Pancreas (tissue), 10 donors: ENCODE measurements at regions not wholly inside any gene's neighbourhood (a gene's known extent, or its start where the extent isn't known, plus 50 kb on each side); places are given as distances from the start of the nearest gene placed in this dataset.

ENCODE experiments used
- ATAC-seq, 4 donors: fragments of 200-7000 bp; cut with Tn5 transposase; one replicate each; pipeline versions ENCODE4 v1.8.0 to v1.9.1; 2020; ENCODE audit warnings: mild to moderate bottlenecking in 4 of 4, moderate library complexity in 4 of 4
- DNase-seq, 6 donors: peaks; one replicate each; pipeline ENCODE4 v3.0.0-alpha.2; 2020
- FAIRE-seq: peaks from 2 replicates; lab custom pipeline; 2012; peaks lifted over from hg19 to GRCh38; lab: Jason Lieb, UNC
- H3K27ac ChIP-seq, 4 donors: fragments of 200-600 bp; sonication (generic); 1 replicate in 3 of 4; 2 replicates in 1 of 4; pipeline versions ENCODE4 v1.5.0 to v1.8.0; 2020
- H3K27me3 ChIP-seq, 4 donors: fragments of 200-600 bp; one replicate each; pipeline ENCODE4 v1.8.0; 2021
- H3K36me3 ChIP-seq, 3 donors: fragments of 200-600 bp; sonication (generic) in 1 of 3; one replicate each; pipeline versions ENCODE4 v1.5.0 to v1.8.0; 2020 to 2021
- H3K4me1 ChIP-seq, 3 donors: fragments of 200-600 bp; one replicate each; pipeline ENCODE4 v1.8.0; 2021
- H3K4me3 ChIP-seq, 4 donors: fragments of 200-600 bp; sonication (generic) in 2 of 4; one replicate each; pipeline versions ENCODE4 v1.5.0 to v1.8.0; 2020 to 2021
- H3K9me3 ChIP-seq, 4 donors: fragments of 200-600 bp; one replicate each; pipeline ENCODE4 v1.8.0; 2021
- CTCF ChIP-seq, 4 donors: fragments of 200-600 bp; sonication (generic) in 3 of 4; IDR thresholded peaks; one replicate each; pipeline versions ENCODE4 v1.5.0 to v1.8.0; 2021; ENCODE audit warnings: antibody characterized with exemption in 4 of 4
- WGBS, 2 donors: extraction: QIAGEN DNeasy Blood & Tissue Kit; methylation state at CpG; one replicate each; pipeline ENCODE4 v1.1.7; 2013; 5-methylcytosine and 5-hydroxymethylcytosine counted together
- intact Hi-C, 3 donors: fragments of 100-400 bp; cut with DNase I; formaldehyde crosslinking; loops; one replicate each; pipeline versions ENCODE4 v1.11.1 to v1.14.2; 2022
- donor health status: healthy with polysubstance abuse.
- donor health status: DM: no; HTN: no; CAD: no; lungs with moderate emphysema.
- donor health status: DM: no; HTN: no; CAD: no.
- donor health status: control.
- donor health status: control.
- donor health status: Bipolar disorder and iron deficiency.
- donor health status: DM: yes; HTN: yes; CAD: no.
- donor health status: DM: no; HTN: no; CAD: no.
- donor health status: DM: no; HTN: no; CAD: no.
- donor health status: DM: yes; HTN: yes; CAD: no.

GRCh38 chr17:36697903-36698530 is 96.6 kb downstream of the MRM1 start:
- Histone ChIP-seq H3K27me3 (peaks cover 0 to 4% (median 0%) of the 10 kb centered on the region in 4 donors), H3K4me1 (no peaks in the 10 kb centered on the region), H3K4me3 (no peak overlapping the region), H3K27ac (no peak overlapping the region), H3K36me3 (no peaks in the 10 kb centered on the region), H3K9me3 (no peaks in the 10 kb centered on the region)
- FAIRE-seq (no peak), ATAC-seq (no peak), DNase-seq (no peak)
- no peak for TF ChIP-seq CTCF (IDR thresholded peaks at IDR 0.05)
- WGBS, 2 donors, result 30 to 32% methylated on average over 16 of the region's 16 CpGs
- intact Hi-C loops, result no loop called here

DNA sequence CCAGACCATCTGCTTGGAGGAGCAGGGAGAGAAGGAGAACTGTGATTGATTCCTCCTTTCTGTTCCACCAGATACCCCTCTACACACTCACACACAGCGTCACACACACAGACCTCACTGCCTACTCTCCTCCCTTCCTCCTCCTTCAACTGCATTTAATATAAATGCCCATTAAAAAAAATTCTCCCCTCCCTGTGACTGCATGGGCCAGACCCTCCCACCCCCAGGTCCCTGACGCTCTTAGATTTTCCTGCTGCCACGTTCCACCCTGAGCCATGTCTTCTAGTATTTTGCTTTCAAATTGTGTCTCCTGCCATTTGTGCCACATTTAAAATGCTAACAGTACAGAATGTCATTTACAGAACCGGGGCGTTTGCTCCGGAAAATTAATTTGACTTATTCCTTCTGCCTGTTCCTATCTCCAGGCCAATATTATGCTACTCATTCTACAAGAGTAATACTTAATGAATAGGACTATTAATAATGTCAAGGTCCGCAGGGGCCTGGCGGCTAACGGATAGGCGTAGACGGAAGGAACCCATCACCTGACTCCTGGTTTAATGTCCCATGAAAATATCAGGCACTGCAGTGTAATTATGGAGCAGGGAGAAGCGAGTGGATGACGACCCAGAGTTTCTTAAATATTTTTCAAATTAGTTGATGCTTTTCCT is 100.2 kb downstream of the MRM1 start:
- H3K4me3 ChIP-seq, result no peak overlapping the region
- intact Hi-C loops, result loop anchor here in 1 of 3 donors (10.0 kb wide), 1 partner anchor 343 kb away; no protein-coding TSS in a partner anchor
- FAIRE-seq (no peak), DNase-seq (no peak), ATAC-seq (peak in 1 of 4 donors; percentile 41)
- no peak for TF ChIP-seq CTCF (IDR thresholded peaks at IDR 0.05)
- no peaks in the 10 kb centered on the region for H3K36me3 ChIP-seq
- no peaks in the 10 kb centered on the region for H3K4me1 ChIP-seq
- H3K27me3 ChIP-seq, result peaks cover 0 to 4% (median 0%) of the 10 kb centered on the region in 4 donors
- WGBS, 2 donors, result 59 to 69% methylated on average over 13 of the region's 13 CpGs
- H3K9me3 ChIP-seq, result no peaks in the 10 kb centered on the region
- H3K27ac ChIP-seq, result no peak overlapping the region

DNA sequence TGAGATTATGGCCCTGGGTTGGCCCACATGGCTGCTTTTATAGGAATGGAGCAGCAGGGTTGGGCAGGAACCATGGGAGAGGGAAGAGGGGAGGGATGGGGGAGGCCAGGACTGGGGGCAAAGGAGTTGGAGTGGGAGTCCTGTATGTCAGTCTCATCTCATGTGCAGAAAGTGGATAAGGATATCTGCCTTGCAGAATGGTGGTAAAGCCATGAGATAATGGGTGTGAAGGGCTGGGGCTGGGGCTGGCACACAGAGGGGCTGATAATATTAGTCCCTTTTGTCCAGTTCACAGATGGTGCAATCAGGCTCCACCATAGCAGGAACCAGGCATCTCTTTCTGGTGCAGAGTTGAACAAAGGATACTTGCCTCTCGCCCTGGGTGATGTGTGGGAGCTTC is 101.3 kb downstream of the MRM1 start:
- Histone ChIP-seq H3K4me3 (no peak overlapping the region), H3K27ac (no peak overlapping the region), H3K36me3 (no peaks in the 10 kb centered on the region), H3K9me3 (no peaks in the 10 kb centered on the region), H3K27me3 (peaks cover 0 to 1% (median 0%) of the 10 kb centered on the region in 4 donors), H3K4me1 (no peaks in the 10 kb centered on the region)
- intact Hi-C loops, result loop anchor here in 1 of 3 donors (10.0 kb wide), 1 partner anchor 342 kb away; no protein-coding TSS in a partner anchor
- TF ChIP-seq CTCF (IDR thresholded peaks at IDR 0.05), result no peak
- no peak for ATAC-seq
- no peak for DNase-seq
- no peak for FAIRE-seq
- 3 to 27% methylated on average over 1 of the region's 1 CpG for WGBS, 2 donors

GRCh38 chr17:36703860-36704266 is 102.5 kb downstream of the MRM1 start:
- Histone ChIP-seq H3K27ac (no peak overlapping the region), H3K27me3 (no peaks in the 10 kb centered on the region), H3K4me1 (no peaks in the 10 kb centered on the region), H3K4me3 (no peak overlapping the region), H3K9me3 (no peaks in the 10 kb centered on the region), H3K36me3 (no peaks in the 10 kb centered on the region)
- DNase-seq, result peak; percentile 17 to 80 (median 50)
- intact Hi-C loops, result loop anchor here in 1 of 3 donors (10.0 kb wide), 1 partner anchor 341 kb away; no protein-coding TSS in a partner anchor
- TF ChIP-seq CTCF (IDR thresholded peaks at IDR 0.05), result no peak
- no peak for FAIRE-seq
- 2 to 6% methylated on average over 27 to 36 of the region's 36 CpGs for WGBS, 2 donors
- peak in 3 of 4 donors; percentile 66 to 81 (median 81) for ATAC-seq
